Mucosa of descending colon (tissue), 3 donors: ENCODE measurements at regions not wholly inside any gene's neighbourhood (a gene's known extent, or its start where the extent isn't known, plus 50 kb on each side); places are given as distances from the start of the nearest gene placed in this dataset.

ENCODE experiments used
- ATAC-seq: fragments of 200-7000 bp; cut with Tn5 transposase; one replicate; pipeline ENCODE4 v1.9.1; 2020; ENCODE audit warnings: mild to moderate bottlenecking, moderate library complexity
- DNase-seq, 3 donors: peaks; one replicate each; pipeline ENCODE4 v3.0.0-alpha.2; 2020
- H3K36me3 ChIP-seq: fragments of 200-600 bp; one replicate; pipeline ENCODE4 v1.8.0; 2021; ENCODE audit warnings: low read depth, mild to moderate bottlenecking
- H3K4me1 ChIP-seq: fragments of 200-600 bp; one replicate; pipeline ENCODE4 v1.8.0; 2021; ENCODE audit warnings: low read depth, mild to moderate bottlenecking
- H3K4me3 ChIP-seq: fragments of 200-600 bp; one replicate; pipeline ENCODE4 v1.8.0; 2021; ENCODE audit warnings: mild to moderate bottlenecking
- H3K9me3 ChIP-seq: fragments of 200-600 bp; one replicate; pipeline ENCODE4 v1.8.0; 2021; ENCODE audit warnings: mild to moderate bottlenecking
- CTCF ChIP-seq: fragments of 200-600 bp; IDR thresholded peaks from one replicate; pipeline ENCODE4 v1.8.0; 2022; ENCODE audit warnings: antibody characterized with exemption, mild to moderate bottlenecking
- intact Hi-C, 2 donors: fragments of 100-400 bp; cut with DNase I in 1 of 2; cut with micrococcal nuclease in 1 of 2; formaldehyde crosslinking; loops; one replicate each; pipeline versions ENCODE4 v1.11.0 to v1.11.1; 2022; cut with DNase I, micrococcal nuclease
- donor health status: DM: no; HTN: no; CAD: no; lungs with moderate emphysema.
- donor health status: DM: no; HTN: no; CAD: no.
- donor health status: DM: no; HTN: yes; CAD: no.

- no peaks in the 10 kb centered on the region for H3K36me3 ChIP-seq
- no peak for DNase-seq
- no peak overlapping the region for H3K4me3 ChIP-seq
- intact Hi-C loops = no loop called here
- no peaks in the 10 kb centered on the region for H3K4me1 ChIP-seq
- ATAC-seq = no peak
- no peaks in the 10 kb centered on the region for H3K9me3 ChIP-seq
- TF ChIP-seq CTCF = no peak
Observed at GRCh38 chr4:3818371-3818770, 52.2 kb downstream of the ADRA2C start.

- no peak for TF ChIP-seq CTCF
- Histone ChIP-seq H3K4me1 (no peaks in the 10 kb centered on the region), H3K4me3 (no peak overlapping the region), H3K9me3 (no peaks in the 10 kb centered on the region), H3K36me3 (no peaks in the 10 kb centered on the region)
- DNase-seq = peak in 1 of 3 donors; percentile 23
- peak; percentile 34 for ATAC-seq
- intact Hi-C loops = no loop called here
Observed at GRCh38 chr4:3819210-3819919, 53.2 kb downstream of the ADRA2C start.

- Histone ChIP-seq H3K36me3 (no peaks in the 10 kb centered on the region), H3K4me1 (no peaks in the 10 kb centered on the region), H3K9me3 (no peaks in the 10 kb centered on the region), H3K4me3 (no peak overlapping the region)
- ATAC-seq = no peak
- intact Hi-C loops = no loop called here
- DNase-seq = peak in 1 of 3 donors; percentile 31
- TF ChIP-seq CTCF = no peak
Observed at GRCh38 chr4:3820016-3820805, 54.0 kb downstream of the ADRA2C start.

GRCh38 chr4:3820806-3821579 is 54.8 kb downstream of the ADRA2C start:
- no peak overlapping the region for H3K4me3 ChIP-seq
- no peaks in the 10 kb centered on the region for H3K4me1 ChIP-seq
- intact Hi-C loops = no loop called here
- ATAC-seq (peak; percentile 34), DNase-seq (no peak)
- TF ChIP-seq CTCF = no peak
- no peaks in the 10 kb centered on the region for H3K9me3 ChIP-seq
- no peaks in the 10 kb centered on the region for H3K36me3 ChIP-seq

GRCh38 chr4:3821580-3822229 is 55.5 kb downstream of the ADRA2C start:
- Histone ChIP-seq H3K4me1 (no peaks in the 10 kb centered on the region), H3K36me3 (no peaks in the 10 kb centered on the region), H3K9me3 (no peaks in the 10 kb centered on the region), H3K4me3 (no peak overlapping the region)
- no peak for TF ChIP-seq CTCF
- intact Hi-C loops = no loop called here
- ATAC-seq = no peak
- no peak for DNase-seq
